Activated CD8-positive, alpha-beta memory T cell treated with anti-CD3 and anti-CD28 coated beads for 36 hours (primary cell): ENCODE measurements at regions not wholly inside any gene's neighbourhood (a gene's known extent, or its start where the extent isn't known, plus 50 kb on each side); places are given as distances from the start of the nearest gene placed in this dataset.

ENCODE experiments used
- CTCF ChIA-PET: fragments of 350-600 bp; sonication (Branson Sonifier 250); formaldehyde crosslinking; loops from one replicate; lab custom pipeline; 2021; ENCODE audit warnings: antibody characterized with exemption; lab: Charles Lee
- POLR2A ChIA-PET: fragments of 350-600 bp; sonication (Branson Sonifier 250); formaldehyde crosslinking; loops from one replicate; lab custom pipeline; 2021; ENCODE audit warnings: antibody characterized with exemption; lab: Charles Lee

DNA sequence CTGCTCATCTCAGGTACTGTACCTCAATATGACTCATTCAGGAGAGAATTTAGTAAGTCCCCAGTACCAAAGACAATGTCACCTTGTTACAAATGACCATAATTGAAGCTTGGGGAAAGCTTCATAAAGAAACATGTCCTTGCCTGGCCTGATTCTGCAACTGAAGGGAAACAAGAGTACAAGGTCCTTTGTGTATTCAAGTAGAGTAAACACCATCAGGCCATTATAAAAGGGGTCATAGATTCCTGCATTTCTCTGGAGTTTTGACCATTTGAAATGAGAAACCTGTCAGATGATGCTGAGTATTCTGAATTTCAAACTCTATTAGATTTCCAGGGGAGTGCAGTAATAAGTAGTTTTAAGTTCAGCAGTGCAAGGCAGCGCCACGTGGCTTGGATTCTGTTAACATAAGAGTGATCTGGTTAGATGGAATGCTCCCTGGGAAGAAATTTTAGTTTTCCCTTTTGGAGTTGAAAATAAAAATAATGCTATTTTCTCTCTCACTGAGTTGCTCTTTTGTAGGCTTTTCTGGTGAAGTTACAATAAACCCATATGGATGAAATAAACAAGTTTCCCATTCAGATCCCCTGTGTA is 1054.3 kb downstream of the EPHA7 start:
- POLR2A ChIA-PET: no interaction called here
- CTCF ChIA-PET: no interaction called here

DNA sequence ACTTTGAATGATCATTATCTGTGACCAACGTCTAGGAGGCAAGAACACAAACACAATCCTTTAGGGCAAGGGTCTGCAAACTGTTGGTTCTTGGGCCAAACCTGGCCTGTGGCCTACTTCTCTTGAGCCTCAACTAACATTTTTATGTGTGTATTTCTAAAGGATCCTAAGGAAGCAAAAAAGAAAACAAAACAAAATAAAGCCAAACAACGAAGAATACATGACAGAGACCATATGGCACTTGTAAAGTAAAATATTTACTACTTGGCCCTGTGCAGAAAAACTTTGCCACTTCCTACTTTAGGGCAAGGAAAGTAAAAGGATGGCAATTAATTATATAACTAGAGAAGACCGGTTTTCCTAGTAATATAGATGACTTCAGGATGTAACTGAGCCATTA is 1056.2 kb downstream of the EPHA7 start:
- ChIA-PET POLR2A (no interaction called here), CTCF (no interaction called here)

DNA sequence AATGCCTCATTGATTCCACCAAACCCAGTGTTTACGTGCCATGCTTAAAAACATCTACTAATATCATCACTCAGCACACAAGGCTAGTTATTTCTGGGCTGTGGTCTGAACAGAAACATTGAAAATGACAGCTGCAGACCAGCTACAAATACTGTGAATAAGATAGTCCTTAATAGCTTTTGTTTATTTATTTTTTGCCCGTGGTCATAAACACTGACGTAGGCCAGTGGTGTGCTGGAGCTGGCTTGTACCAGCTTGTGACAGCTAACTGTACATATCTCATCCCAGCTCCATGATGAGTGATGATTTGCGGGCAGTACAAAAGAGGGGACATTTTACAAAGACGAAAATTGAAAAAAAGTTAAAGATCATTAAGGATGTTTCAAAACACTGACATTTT is 1057.0 kb downstream of the EPHA7 start:
- ChIA-PET POLR2A (no interaction called here), CTCF (no interaction called here)

DNA sequence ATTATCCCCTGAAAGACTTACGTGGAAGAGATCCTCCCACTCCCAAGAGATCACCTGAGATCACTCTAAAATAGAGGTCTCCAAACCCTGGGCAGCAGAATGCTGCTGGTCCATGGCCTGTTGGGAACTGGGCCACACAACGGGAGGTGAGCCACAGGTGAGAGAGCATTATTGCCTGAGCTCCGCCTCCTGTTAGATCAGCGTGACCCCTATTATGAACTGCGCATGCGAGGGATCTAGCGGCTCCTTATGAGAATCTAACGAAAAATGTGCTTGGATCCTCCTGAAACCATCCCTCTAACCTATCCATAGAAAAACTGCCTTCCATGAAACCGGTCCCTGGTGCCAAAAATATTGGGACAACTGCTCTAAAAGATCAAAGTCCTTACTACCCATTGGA is 1057.4 kb downstream of the EPHA7 start:
- CTCF ChIA-PET: no interaction called here
- POLR2A ChIA-PET: no interaction called here

DNA sequence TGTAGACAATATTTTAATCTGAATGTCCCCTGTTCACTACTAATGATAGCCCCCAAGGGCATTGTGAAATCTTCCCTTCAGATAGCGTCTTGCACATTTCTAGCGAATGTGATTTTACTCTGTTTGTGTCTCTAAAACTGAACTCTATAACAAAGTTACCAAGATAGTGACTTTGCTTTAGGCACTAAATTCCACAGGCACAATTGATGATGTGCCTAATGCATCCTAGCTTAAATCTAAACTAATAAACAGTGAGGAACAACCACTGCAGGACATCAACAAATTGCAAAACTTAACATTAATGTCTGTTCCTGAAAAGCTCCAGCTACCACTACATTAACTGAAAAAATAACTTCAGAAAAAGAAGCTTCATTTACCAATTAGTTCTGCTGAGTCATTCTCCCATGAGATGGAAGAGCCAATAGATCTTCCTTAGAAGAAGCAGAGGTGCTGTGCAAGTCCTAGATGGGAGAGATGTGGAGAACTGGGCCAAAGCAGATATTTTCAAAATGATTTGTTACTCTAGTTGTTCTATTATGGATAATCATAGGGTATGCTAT is 1065.0 kb downstream of the EPHA7 start:
- ChIA-PET POLR2A (no interaction called here), CTCF (no interaction called here)

DNA sequence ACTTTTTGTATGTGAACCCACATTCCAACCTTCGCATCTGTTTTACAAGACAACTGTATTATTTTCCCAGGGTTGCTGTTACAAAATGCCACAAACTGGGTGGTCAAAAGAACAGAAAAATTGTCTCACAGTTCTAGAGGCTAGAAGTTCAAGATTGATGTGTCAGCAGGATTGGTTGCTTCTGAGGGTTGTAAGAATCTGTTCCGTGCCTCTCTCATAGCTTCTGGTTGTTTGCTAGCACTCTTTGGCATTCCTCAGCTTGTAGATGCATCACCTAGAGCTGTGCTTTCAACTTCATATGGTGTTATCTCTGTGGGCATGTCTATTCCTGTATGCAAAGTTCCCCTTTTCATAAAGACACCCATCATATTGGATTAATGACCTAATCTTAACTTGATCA is 1067.2 kb downstream of the EPHA7 start:
- CTCF ChIA-PET: no interaction called here
- POLR2A ChIA-PET: no interaction called here

DNA sequence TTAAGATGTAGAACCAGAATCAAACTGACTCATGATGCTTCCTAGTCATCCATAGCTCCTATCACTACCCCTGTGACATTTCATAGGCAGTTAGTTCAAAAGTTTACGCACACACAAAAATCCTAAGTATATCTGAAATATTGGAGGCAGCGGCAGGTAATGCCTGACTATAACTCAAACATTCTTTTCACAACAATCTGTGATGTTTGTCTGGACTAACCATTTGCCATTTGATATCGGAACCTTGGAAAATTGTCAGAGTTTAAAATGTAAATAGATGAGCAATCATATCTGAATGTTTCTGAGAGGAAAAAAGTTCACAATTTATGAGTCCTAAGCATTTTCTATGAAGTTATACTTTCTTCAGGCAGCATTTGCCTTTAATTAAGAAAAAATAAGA is 1078.2 kb downstream of the EPHA7 start:
- POLR2A ChIA-PET: no interaction called here

DNA sequence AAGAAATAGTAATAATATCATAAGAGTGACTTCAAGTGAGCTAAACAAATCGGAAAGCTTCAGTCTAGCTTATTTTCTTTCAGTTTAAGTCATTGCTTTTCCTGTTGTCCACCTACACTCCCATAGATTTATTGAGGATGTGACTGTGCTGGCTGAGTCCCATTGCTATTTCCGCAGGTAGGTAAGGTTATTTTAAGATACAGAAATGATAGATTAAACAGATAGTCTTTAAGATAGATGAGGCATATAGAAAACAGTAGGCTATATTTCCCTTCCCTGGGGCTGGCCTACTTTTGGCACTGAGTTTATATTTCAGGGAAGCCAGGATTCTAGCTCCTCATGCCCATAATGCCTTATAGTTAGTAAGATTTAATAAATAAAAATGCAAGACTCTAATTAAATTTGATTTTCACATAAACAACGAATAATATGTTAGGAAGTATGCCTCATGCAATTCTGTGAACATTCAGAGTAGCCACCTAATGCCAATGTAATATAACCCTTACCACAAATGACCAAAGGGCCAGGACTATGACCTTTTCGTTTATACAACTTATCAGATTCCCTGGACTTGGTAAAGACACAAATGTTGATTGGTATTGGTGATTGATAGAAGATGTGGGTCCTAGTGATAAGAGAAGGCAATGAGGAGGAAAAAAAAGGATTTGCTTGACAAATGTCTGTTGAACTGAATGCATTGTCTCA is 1079.3 kb downstream of the EPHA7 start:
- CTCF ChIA-PET: no interaction called here
- POLR2A ChIA-PET: no interaction called here

More for the DNA sequence above, 1078.2 kb downstream of the EPHA7 start:
- CTCF ChIA-PET: no interaction called here

DNA sequence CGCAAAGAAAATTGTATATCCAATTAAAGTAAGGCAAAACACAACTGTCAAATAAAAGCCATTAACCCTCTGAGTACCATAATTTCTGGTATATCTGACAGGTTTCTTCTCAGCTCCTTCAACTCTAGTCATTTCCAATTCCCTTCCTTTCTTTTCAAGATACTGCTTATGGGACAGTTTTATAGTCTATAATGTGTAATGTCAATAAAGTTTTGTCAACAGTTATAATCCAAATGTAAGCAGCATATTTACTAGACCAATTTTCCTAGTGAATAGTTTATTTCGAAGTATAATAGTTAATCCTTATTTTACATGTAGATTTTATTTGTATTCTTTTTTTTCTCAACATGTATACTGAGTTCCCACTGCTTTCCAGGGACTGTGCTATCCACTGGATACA is 1081.8 kb downstream of the EPHA7 start:
- ChIA-PET CTCF (no interaction called here), POLR2A (no interaction called here)

DNA sequence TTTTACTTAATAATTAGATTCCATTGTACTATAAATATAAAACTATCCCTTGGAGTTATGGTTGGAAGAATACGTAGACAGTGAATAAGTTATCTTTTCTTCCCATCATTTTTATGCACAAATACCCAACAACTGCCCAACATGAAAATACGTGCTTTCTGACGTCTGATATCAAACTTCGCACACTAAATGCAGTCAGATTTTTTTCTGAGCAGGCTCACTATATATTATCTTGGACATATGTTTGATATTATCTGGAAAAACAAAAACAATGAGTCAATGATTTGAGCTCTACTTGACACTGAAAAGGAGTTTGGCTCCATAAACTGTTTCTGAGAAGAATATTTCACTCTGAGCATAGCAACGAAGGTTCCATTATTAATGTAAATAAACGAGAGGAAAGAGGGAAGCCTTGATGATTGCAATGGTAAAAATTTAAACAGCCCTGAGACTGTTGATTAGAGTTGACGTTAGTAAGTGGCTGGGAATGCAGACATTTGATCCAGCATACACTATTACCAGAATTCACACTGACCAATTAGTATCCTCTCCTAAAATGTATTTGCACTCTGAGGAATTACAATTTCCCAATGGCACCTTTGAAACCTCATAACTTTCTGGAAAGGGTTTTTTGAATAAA is 1090.0 kb downstream of the EPHA7 start:
- ChIA-PET POLR2A (no interaction called here), CTCF (no interaction called here)

DNA sequence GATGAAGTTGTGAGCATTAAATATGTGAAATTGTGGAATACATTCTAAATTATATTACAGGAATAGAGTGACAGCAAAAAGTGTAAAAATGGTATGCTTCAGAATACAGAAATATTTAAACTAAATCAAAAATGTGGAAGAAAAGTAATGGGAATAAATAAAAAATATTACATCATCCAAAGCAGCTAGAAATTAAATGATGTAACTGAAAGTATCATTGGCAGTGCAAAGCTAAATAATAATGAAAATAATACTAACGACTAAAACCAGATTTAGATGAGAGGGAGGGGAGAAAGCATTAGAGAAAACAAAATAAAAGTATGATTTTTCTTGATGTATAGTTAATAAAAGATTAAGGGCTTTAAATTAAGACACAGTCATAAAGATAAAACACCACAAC is 1104.0 kb downstream of the EPHA7 start:
- ChIA-PET POLR2A (no interaction called here), CTCF (no interaction called here)

DNA sequence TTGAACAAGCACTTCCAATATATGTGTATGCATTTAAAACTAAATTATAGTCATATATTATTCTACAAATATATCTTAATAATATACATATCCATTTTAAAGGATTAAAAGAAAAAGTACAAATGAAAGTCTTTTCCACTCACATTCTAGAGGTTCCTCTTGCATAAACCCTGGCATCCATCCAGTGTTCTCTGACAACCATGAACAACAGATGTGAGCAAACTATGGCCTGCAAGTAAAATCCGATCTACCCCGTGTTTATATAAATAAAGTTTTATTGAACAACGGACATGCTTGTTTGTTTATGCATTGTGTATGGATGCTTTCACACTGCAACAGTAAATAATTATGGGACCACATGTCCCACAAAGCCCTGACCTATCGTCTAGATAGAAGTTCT is 1122.3 kb downstream of the EPHA7 start:
- POLR2A ChIA-PET: no interaction called here
- CTCF ChIA-PET: no interaction called here

DNA sequence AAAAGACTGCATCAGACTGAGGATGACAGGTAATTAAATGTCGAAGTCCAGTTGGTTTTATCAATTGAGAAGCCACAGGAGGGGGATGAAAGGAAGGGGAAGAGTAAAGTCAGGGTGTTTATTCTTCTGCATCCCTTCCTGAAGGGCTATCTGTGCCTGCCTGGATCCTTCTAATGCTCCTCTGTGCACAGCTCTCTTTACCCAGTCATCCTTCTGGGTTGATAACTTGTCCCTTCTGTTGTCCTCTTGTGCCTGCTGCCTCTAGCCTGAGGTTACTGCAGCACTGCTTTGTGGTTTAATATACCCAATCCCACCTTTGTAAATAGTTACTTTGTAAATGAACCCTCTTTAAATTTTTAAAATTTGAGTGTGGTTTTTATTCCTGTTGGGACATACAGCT is 1127.3 kb downstream of the EPHA7 start:
- ChIA-PET CTCF (no interaction called here), POLR2A (no interaction called here)

DNA sequence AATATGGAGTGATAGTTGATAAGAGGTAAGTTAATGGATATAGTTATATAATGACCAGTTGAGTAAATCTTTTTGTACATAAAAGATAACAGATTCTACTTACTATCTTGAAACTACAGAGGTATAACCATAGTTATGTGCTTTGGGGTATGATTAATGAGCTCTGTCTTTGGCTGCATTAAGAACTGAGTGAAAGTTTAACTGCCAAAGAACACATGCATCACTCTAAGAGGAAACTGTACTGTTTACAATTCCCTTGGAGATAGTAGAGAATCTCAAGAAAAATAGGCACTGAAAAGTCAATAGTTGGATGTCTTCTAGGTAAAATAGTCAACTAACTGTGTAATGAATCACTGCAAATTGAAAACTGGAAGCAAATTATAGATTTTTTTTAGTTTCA is 1129.5 kb downstream of the EPHA7 start:
- ChIA-PET CTCF (interaction anchor here (0.6 kb wide), 1 partner anchor 987 kb away, joined by 3 read pairs; no protein-coding TSS in a partner anchor), POLR2A (no interaction called here)

DNA sequence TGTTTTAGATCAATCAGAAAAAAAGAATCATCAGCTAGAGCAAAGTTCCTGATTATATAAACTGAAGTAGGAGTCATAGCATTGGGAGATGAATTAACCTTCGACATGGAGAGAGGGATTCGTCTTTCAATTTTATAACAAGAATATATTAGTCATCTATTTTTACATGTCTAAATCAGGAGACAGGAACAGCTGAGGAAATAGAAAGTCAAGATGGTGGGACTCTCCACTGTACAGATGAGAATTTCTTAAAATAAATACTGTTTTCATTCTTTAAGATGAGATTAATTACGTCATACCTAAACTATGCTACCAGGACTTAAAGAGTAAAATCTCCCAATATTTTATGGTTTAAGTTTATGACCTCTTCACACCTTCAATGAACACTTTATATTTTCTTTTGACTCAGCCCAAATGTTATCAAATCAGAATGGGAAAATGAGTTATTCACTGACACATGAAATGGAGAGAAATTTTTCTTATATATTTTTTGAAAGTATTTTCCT is 1137.7 kb downstream of the EPHA7 start:
- CTCF ChIA-PET: no interaction called here
- POLR2A ChIA-PET: no interaction called here

DNA sequence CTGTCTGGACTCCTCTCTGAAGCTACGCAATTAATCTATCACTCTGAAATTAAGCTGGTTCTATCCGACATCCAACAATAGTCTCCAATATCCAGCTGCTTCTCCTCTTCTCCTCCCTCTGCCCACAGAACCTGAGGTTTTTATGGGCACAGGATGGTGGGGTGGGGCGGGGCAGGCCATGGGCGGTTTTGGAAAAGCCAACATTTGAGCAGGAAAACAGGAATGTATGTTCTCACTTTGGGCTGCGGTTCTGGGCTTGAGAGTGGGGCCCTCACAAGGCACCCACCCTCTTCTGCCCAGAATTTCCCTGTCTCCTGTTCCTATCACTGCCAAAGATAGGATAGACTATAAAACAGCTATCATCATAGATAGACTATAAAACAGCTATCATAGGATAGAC is 1144.2 kb downstream of the EPHA7 start:
- POLR2A ChIA-PET: no interaction called here
- CTCF ChIA-PET: no interaction called here

DNA sequence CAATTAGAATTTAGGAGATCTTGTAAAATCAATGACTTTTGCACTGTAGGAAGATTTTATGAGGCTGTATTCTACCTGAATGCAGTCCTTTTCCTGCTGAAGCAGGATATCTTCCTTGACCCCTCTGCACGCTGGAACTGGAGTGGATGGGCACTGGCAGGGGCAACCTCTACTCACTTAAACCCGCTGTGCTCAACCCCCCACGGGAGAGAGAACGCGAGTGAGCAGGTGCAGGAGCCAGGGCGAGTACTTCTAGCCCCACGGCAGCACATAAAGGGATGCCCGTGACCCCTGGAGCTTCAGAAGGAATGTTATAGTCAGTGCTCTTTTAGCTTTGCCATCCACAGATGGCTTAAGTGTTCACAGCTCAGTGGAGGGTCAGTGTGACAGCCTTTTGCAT is 1144.8 kb downstream of the EPHA7 start:
- ChIA-PET POLR2A (no interaction called here), CTCF (no interaction called here)

DNA sequence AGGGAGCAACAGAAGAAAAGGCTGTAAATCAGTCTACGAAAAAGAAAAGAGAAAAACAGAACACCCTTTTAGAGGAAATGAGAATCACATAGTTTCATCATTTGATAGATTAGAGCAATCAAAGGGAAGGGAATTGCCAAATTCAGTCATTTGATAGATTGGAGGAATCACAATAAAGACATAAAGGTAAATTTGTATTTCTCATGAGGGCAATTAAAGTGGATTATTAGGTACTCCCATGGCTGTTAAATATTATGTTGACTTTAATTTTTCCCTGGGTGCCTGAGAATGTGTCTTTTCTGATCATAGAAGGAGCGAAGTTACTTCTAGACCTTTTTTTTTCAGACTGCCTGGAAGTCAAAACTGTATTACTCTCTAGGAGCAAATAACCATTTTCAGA is 1145.7 kb downstream of the EPHA7 start:
- ChIA-PET CTCF (no interaction called here), POLR2A (no interaction called here)

DNA sequence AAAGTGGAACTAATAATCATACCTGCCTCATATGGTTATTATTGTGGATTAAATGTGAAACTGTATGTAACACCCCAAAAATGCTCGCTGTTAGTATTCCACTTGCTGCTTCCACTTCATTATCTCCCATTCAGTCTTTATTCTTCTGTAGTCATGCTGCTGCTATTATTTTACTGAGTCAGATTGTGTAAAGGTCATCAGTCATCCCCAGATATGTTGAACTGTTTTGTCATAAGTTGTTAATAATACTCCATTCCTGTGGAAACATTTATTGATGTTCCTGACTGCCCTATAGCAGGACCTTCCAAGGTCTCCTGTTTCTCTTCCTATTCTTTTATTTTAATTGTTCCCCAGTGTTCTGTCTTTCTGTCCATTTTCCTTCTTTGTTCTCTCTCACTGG is 1148.3 kb downstream of the EPHA7 start:
- ChIA-PET POLR2A (no interaction called here), CTCF (no interaction called here)

DNA sequence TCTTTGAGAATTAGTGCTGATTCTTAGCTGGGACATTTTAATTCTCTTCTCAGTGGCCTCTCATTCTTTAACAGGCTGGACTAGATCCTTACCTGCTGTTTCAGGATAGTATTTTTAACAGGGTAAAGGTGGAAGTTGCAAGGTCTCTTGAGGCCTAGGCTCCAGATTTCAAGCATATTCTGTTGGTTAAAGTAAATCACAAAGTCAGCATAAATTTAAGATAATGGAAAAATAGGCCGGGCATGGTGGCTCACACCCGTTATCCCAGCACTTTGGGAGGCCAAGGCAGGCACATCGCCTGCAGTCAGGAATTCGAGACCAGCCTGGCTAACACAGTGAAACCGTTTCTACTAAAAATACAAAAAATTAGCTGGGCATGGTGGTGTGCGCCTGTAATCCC is 1149.0 kb downstream of the EPHA7 start:
- POLR2A ChIA-PET: no interaction called here
- CTCF ChIA-PET: no interaction called here

DNA sequence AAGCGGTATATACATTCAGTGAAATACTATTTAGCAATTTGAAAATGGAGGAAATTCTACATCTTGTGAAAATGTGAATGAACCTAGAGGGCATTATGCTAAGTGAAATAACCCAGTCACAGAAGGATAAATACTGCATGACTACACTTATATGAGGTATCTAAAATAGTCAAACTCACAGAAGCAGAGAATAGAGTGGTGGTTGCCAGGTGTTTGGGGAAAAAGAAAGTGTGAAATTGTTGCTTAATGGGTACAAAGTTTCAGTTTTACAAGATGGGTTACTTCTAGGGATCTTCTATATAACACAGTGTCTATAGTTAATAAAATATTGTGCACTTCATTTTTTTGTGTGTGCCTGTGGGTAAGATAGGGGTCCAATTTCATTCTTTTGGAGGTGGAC is 1152.0 kb downstream of the EPHA7 start:
- ChIA-PET CTCF (no interaction called here), POLR2A (no interaction called here)
